Right ventricle myocardium superior (tissue), 1 donor: ENCODE measurements at regions not wholly inside any gene's neighbourhood (a gene's known extent, or its start where the extent isn't known, plus 50 kb on each side); places are given as distances from the start of the nearest gene placed in this dataset.

Source experiments
- ATAC-seq: fragments of 200-7000 bp; cut with Tn5 transposase; one replicate; pipeline ENCODE4 v1.9.1; 2020; ENCODE audit warnings: mild to moderate bottlenecking; ENCODE audit not compliant: poor library complexity
- DNase-seq: peaks from one replicate; pipeline ENCODE4 v3.0.0-alpha.2; 2020
- intact Hi-C: fragments of 100-400 bp; cut with DNase I; formaldehyde crosslinking; loops from one replicate; pipeline ENCODE4 v1.11.2; 2022
- donor health status: DM: no; HTN: yes; CAD: no; lungs with severe emphysema.

DNA sequence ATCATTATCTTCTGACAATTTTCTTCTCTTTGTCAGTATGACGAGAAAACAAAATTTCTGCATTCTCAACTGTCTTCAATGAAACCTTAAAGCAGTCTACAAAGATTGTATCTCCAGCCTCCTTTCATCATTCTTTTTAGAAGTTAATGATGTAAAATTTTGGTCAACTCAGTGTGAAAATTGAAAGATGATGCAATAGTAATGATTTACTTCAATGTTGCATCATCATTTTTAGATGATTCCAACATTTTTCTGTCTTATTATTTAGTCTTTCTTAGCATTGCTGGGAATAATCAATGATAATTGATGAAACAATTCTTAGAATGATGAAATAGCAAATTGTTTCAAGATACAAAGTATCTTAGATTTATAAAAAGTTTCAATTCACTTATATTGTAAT is 372.7 kb downstream of the C4orf33 start:
- intact Hi-C loops = no loop called here
- no peak for ATAC-seq

DNA sequence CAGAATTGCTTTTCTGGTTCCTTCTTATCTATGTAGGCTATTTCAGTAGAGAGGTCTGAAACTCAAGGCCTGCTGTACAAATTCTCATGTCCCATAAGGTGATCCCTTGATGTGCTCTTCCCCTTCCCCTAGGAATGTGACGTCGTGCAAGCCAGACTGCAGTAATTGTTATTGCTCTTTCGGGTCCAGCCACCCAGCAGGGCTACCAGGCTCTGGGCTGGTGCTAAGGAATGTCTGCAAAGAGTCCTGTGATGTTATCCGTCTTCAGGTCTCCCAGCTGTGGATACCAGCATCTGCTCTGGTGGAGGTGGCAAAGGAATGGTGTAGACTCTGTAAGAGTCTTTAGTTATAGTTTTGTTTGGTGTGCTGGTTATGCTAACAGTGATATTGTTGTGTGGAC is 378.7 kb downstream of the C4orf33 start:
- DNase-seq (no peak), ATAC-seq (no peak)
- intact Hi-C loops = no loop called here

More for the DNA sequence above, 372.7 kb downstream of the C4orf33 start:
- DNase-seq = no peak

DNA sequence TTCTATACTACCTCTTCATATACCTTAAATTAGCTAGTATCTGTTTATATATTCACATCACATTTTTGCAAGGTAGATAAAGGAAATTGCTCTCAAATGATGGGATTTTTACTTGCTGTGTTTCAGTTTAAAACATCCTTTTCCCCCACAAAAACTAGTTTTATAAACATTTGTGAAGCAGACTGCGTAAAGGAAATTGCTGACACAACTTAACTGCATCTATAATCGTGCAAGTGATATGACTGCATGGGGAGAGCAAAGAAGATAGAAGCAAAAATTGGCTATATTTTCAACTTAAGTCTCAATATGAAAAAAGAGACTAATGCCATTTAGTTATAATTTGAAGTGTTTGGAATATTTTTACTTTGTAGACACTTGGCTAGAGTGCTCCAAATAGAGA is 385.2 kb downstream of the C4orf33 start:
- no peak for ATAC-seq
- no peak for DNase-seq

GRCh38 chr4:129488427-129488826 is 392.5 kb downstream of the C4orf33 start:
- DNase-seq (no peak), ATAC-seq (no peak)
- intact Hi-C loops = no loop called here

More for the DNA sequence above, 385.2 kb downstream of the C4orf33 start:
- intact Hi-C loops = no loop called here

GRCh38 chr4:129490516-129490915 is 394.6 kb downstream of the C4orf33 start:
- DNase-seq = no peak
- no peak for ATAC-seq
- intact Hi-C loops = no loop called here

GRCh38 chr4:129498626-129499025 is 402.7 kb downstream of the C4orf33 start:
- ATAC-seq (no peak), DNase-seq (no peak)
- intact Hi-C loops = no loop called here

- intact Hi-C loops = no loop called here
- DNase-seq (no peak), ATAC-seq (no peak)
These were observed 418.9 kb downstream of the C4orf33 start for GRCh38 chr4:129514852-129515251.

DNA sequence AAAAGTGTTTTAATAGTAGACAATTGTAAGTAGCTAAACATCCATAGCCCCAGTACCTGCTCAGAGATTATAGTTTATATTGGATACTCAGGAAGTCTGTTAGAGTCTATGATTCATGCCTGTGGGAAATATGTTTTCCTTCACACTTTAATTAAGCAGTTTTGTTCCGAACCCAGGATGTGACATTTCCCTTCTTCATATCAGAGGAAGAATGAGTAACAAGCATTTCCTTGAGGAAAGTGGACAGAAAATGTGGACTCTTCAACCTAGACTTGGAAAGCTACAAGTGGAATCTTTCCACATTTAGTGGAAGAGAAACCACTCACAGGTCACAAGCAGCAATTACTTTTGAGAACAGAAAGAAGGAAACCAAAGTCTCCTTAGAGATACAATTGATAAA is 419.4 kb downstream of the C4orf33 start:
- intact Hi-C loops = no loop called here
- ATAC-seq (no peak), DNase-seq (no peak)

GRCh38 chr4:129526812-129527211 is 430.9 kb downstream of the C4orf33 start:
- ATAC-seq = no peak
- intact Hi-C loops = no loop called here
- DNase-seq = no peak

DNA sequence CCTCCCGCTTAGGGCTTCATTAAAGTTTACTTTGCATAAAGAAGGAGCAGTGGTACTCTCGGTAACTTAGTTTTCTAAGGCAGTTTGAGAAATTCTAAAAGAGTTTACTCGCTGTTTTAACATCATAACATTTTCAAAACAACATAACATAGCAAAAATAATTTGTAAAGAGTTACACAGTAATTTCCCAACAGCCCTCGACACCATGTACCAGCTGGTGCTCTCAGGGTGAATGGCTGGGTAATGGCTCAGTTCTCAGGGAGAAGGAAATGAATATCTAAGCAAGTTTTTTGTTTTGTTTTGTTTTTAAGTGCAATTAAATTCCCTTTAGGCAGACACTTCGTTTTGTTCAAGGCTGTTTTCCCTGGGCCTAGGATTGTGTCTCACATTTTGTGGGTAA is 435.3 kb downstream of the C4orf33 start:
- DNase-seq (no peak), ATAC-seq (no peak)
- intact Hi-C loops = no loop called here

- intact Hi-C loops = no loop called here
- no peak for DNase-seq
- ATAC-seq = no peak
These were observed 436.6 kb downstream of the C4orf33 start for GRCh38 chr4:129532573-129532972.

GRCh38 chr4:129543299-129543698 is 447.3 kb downstream of the C4orf33 start:
- ATAC-seq (no peak), DNase-seq (no peak)
- intact Hi-C loops = no loop called here

DNA sequence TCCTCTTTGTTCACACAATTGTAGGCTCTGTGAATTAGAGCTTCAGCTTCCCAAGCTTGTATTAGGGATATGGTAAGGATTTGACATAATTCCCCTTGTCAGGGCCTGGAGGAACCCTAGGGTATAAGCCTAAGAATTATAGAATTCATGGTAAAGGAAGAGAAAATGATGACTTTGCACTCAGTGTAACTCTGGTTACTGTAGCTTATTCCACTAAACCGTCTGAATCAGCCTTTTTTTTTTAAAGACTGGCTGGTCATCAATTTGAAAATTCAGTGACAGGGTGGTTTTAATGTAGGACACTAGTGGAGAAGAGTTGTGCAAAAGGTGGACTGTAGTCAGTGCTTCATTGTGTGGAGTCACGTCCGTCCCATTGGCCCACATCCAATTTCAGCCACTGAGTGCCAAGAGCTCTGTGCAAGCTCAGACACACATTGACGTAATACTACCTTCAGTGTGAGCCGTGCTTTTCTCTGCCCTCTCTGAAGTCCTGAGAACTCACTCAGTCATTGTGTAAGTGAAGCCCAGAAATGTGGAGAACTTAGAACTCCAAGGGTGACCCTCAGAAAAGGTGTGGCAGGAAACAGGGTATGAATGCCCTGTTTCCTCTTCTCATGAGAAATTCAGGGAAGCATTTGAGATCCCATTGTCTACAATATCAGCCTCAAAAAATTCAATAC is 449.8 kb downstream of the C4orf33 start:
- peak; percentile 89 for DNase-seq
- intact Hi-C loops = no loop called here
- peak; percentile 96 for ATAC-seq

GRCh38 chr4:129546531-129546930 is 450.6 kb downstream of the C4orf33 start:
- ATAC-seq = no peak
- intact Hi-C loops = no loop called here
- DNase-seq = no peak

- ATAC-seq (no peak), DNase-seq (no peak)
- intact Hi-C loops = no loop called here
These were observed 454.4 kb downstream of the C4orf33 start for GRCh38 chr4:129550281-129550785.

DNA sequence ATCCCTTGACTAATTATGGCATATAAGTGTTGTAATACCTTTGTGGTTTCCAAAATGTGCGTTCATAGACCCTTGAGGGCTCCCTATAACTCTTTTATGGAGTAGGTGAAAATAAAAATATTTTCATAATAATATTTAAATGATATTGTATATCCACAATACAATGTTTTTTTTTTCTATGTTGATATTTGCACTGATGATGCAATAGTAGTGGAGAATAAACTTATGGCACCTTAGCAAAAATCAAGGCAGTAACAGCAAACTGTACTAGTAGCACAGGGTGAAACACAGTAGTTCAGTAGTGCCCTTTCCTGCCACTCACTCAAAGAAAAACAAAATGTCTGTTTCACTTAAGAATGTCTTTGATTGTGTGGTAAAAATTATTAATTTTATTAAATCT is 465.3 kb downstream of the C4orf33 start:
- intact Hi-C loops = no loop called here
- DNase-seq = no peak
- no peak for ATAC-seq

DNA sequence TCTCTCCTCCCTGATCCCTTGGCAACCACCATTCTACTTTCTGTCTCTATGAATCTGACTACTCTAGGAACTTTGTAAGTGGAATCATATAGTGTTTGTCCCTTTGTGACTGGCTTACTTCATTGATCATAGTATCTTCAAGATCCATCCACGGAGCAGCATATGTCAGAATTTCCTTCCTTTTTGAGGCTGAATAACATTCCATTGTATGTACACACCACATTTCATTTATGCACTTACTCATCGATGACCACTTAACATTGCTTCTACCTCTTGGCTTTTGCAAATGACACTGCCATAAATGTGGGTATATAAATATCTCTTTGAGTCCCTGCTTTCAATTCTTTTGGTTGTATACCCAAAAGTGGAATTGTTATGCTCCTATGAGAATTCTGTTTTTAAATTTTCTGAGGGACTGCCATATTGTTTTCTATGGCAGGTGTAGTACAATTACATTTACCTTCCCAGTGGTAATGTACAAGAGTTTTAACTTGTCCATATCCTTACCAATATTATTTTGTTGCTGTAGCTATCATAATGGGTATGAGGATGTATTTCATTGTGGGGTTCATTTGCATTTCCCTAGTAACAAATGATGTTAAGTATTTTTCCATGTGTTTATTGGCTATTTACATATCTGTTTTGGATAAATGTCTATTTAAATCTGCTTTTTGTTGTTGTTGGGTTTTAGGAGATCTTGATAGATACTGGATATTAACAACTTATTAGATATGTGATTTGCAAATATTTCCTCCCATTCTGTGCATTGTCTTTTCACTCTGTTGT is 466.1 kb downstream of the C4orf33 start:
- no peak for ATAC-seq
- intact Hi-C loops = no loop called here
- DNase-seq = no peak

DNA sequence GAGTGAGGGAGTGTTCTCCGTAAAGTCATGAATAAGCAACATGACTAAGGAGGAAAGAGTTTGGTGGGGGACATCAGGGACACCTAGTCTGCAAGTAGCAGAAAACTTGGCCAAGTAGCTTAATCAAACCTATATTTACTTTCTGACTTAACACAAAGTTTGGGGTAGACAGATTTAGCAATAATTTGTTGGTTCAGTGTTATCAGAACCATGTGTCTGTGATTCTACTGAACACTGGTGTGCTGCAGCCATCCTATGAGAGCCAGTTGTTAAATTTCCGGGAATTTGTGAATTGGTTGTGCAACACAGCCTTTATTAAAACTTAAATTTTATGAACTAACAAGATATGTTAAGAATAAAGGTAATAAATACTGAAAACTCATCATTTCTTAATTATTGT is 469.3 kb downstream of the C4orf33 start:
- DNase-seq (no peak), ATAC-seq (no peak)
- intact Hi-C loops = no loop called here

GRCh38 chr4:129570326-129570725 is 474.4 kb downstream of the C4orf33 start:
- intact Hi-C loops = no loop called here
- DNase-seq (no peak), ATAC-seq (no peak)

DNA sequence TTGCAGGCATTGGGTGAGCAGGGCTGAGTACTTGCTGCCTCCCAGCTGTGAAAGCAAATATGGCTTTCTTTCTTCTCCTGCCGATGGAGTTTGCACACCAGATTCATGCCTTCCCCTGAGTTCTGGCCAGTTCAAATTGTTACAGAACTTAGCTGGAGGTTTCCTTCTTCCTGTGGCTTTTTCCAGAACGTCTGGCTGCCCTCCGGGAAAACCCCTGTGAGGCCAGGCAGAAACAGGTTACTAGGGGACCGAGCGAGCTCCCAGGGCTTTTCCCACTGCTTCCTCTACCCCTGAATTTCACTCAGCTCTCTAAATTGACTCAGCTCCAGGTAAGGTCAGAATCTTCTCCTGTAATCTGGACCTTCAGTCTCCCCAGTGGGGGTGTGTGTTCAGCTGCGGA is 482.4 kb downstream of the C4orf33 start:
- DNase-seq (no peak), ATAC-seq (no peak)
- intact Hi-C loops = no loop called here
